ENCODE measurements at regions not wholly inside any gene's neighbourhood (a gene's known extent, or its start where the extent isn't known, plus 50 kb on each side); places are given as distances from the start of the nearest gene placed in this dataset.

DNA sequence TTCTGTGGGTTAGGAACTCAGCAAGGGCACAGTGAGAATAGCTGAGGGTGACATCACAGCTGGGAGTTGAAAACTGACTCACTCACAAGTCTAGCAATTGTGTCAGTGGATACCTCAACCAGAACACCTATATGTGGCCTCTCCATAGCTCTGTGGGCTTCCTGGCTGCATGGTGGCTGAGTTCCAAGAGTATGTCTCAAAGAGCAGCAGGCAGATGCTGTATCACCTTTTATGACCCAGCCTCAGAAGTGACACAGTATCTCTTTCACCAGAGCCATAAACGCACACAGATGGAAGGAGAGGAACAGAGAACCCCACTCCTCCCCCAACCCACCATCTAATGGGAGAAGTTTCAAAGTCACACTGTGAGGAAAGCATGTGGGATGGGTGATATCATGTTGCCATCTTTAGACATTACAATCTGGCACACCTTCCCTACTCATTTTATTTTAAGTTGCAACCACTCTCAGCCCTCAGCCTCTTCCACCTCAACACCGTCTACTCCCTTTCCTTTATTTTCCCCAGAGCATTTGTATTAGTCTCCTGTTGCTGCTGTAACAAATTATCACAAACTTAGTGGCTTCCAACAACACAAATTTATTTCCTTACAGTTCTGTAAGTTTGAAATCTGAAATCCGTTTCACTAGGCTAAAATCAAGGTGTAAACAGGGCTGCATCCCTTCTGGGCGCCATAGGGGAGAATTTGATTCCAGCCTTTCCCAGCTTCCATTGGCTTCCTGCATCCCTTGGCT is 134.6 kb upstream of the SPATS2L start:
- Histone ChIP-seq H3K4me3 (no peak overlapping the region), H3K36me3 (no peaks in the 10 kb centered on the region), H3K9me3 (no peaks in the 10 kb centered on the region), H3K27me3 (replicated peaks; ENCODE audit: insufficient read depth) (no peaks in the 10 kb centered on the region), H3K27ac (no peak overlapping the region), H3K4me1 (replicated peaks) (no peaks in the 10 kb centered on the region)
- intact Hi-C loops (cut with DNase I), result no loop called here
- 72% methylated on average over 4 of the region's 4 CpGs for WGBS
- TF ChIP-seq POLR2AphosphoS5 (IDR thresholded peaks at IDR 0.05) (no peak), POLR2A (IDR thresholded peaks at IDR 0.05) (no peak)
- TF ChIP-seq, protein P1, sequence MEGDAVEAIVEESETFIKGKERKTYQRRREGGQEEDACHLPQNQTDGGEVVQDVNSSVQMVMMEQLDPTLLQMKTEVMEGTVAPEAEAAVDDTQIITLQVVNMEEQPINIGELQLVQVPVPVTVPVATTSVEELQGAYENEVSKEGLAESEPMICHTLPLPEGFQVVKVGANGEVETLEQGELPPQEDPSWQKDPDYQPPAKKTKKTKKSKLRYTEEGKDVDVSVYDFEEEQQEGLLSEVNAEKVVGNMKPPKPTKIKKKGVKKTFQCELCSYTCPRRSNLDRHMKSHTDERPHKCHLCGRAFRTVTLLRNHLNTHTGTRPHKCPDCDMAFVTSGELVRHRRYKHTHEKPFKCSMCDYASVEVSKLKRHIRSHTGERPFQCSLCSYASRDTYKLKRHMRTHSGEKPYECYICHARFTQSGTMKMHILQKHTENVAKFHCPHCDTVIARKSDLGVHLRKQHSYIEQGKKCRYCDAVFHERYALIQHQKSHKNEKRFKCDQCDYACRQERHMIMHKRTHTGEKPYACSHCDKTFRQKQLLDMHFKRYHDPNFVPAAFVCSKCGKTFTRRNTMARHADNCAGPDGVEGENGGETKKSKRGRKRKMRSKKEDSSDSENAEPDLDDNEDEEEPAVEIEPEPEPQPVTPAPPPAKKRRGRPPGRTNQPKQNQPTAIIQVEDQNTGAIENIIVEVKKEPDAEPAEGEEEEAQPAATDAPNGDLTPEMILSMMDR (IDR thresholded peaks at IDR 0.05), result no peak
- DNase-seq (ENCODE audit: low spot score), result no peak

DNA sequence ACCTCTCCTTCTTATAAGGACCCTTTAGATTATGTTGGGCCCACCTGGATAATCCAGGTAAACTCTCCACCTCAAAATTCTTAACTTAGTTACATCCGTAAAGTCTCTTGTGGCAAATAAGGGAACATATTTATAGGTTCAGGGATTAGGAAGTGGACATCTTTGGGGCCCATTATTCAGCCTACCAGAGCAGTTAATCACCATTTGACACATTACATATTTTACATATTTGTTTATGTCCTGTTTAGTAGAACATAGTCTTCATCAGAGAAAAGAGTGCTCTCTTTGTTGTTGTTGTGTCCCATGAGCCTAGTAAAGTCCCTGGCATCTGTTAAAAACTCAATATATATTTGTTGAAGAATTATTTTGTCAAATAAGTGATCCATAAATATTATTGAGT is 134.0 kb upstream of the SPATS2L start:
- Histone ChIP-seq H3K36me3 (no peaks in the 10 kb centered on the region), H3K9me3 (no peaks in the 10 kb centered on the region), H3K4me3 (no peak overlapping the region), H3K27ac (no peak overlapping the region), H3K27me3 (replicated peaks; ENCODE audit: insufficient read depth) (no peaks in the 10 kb centered on the region), H3K4me1 (replicated peaks) (no peaks in the 10 kb centered on the region)
- no peak for DNase-seq (ENCODE audit: low spot score)
- WGBS, result 100% methylated on average over 1 of the region's 1 CpG
- intact Hi-C loops (cut with DNase I), result no loop called here
- TF ChIP-seq POLR2A (IDR thresholded peaks at IDR 0.05) (no peak), POLR2AphosphoS5 (IDR thresholded peaks at IDR 0.05) (no peak)
- TF ChIP-seq, protein P1 (IDR thresholded peaks at IDR 0.05), result no peak

DNA sequence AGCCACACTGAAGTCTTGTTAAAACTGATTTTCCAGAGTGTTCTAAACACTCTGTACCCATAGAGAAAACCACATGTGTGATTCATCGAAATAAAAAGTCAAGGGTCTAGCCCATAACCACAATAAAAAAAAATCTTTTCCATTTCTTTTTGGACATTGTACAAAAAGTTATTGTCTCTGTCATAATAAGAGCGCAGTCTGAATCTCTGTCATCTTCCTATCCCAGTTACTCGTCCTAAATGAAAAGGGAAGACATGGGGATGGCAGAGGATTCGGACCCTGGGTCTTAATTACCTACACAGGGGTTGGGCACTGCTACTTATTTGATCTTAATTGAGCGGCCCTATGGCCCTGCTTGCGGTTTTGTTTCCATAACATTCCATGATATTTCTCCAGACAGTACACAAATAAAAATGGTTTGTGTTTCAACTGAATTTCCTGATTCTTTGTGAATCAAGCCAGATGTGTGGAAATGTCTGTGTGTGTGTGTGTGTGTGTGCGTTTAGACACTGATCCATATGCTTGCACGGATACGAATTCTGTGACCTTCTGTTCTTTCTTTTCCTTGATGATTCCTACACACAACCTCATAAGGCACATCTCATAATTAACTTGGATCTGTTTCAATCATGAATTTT is 133.4 kb upstream of the SPATS2L start:
- Histone ChIP-seq H3K4me3 (no peak overlapping the region), H3K4me1 (replicated peaks) (no peaks in the 10 kb centered on the region), H3K27ac (no peak overlapping the region), H3K27me3 (replicated peaks; ENCODE audit: insufficient read depth) (no peaks in the 10 kb centered on the region), H3K36me3 (no peaks in the 10 kb centered on the region), H3K9me3 (no peaks in the 10 kb centered on the region)
- WGBS, result 76% methylated on average over 9 of the region's 9 CpGs
- TF ChIP-seq POLR2A (IDR thresholded peaks at IDR 0.05), result no peak
- TF ChIP-seq, protein P1 (IDR thresholded peaks at IDR 0.05), result no peak
- intact Hi-C loops (cut with DNase I), result no loop called here
- no peak for DNase-seq (ENCODE audit: low spot score)

DNA sequence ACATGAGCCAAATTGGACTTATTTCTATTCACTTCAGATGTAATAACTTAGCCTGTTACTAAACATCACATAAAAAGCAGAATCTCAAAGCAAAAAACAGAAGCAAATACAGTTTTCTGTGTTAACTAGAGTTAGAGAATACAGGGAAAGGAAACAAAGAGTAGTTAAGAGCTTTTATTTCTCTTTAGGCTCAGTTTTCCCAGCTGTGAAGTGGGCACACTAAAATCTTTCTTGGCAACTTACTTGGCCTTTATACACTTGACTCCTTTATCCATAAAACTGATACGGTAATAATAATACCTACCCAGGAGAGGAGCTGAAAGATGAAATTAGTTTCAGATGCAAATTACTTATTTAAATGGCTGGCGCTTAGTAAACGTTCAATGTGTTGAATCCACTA is 132.8 kb upstream of the SPATS2L start:
- Histone ChIP-seq H3K9me3 (no peaks in the 10 kb centered on the region), H3K27me3 (replicated peaks; ENCODE audit: insufficient read depth) (no peaks in the 10 kb centered on the region), H3K27ac (no peak overlapping the region), H3K4me3 (no peak overlapping the region), H3K4me1 (replicated peaks) (no peaks in the 10 kb centered on the region), H3K36me3 (no peaks in the 10 kb centered on the region)
- TF ChIP-seq POLR2AphosphoS5 (IDR thresholded peaks at IDR 0.05), result no peak
- TF ChIP-seq POLR2A (IDR thresholded peaks at IDR 0.05), result no peak
- TF ChIP-seq, protein P1 (IDR thresholded peaks at IDR 0.05), result no peak
- intact Hi-C loops (cut with DNase I), result no loop called here
- no peak for DNase-seq (ENCODE audit: low spot score)
- 87% methylated on average over 3 of the region's 3 CpGs for WGBS
